Right lobe of liver (tissue), 4 donors: ENCODE measurements at regions not wholly inside any gene's neighbourhood (a gene's known extent, or its start where the extent isn't known, plus 50 kb on each side); places are given as distances from the start of the nearest gene placed in this dataset.

Experiments
- CTCF ChIP-seq, 4 donors: fragments of 200-600 bp in 3 of 4; fragments of 450-650 bp in 1 of 4; IDR thresholded peaks; one replicate each; pipeline versions ENCODE4 v1.5.1 to v1.8.0; 2016 to 2022; ENCODE audit warnings: antibody characterized with exemption in 4 of 4, mild to moderate bottlenecking in 2 of 4
- POLR2A ChIP-seq: fragments of 450-650 bp; IDR thresholded peaks from one replicate; pipeline ENCODE4 v1.6.1; 2017; ENCODE audit warnings: antibody characterized with exemption, mild to moderate bottlenecking
- donor health status: DM: no; HTN: no; CAD: no.
- donor health status: DM: no; HTN: no; CAD: no.
- donor health status: DM: no; HTN: yes; CAD: no.

- no peak for TF ChIP-seq POLR2A
- TF ChIP-seq CTCF (IDR thresholded peaks at IDR 0.05) = no peak
Measured at GRCh38 chr5:125778791-125779190, 644.4 kb upstream of the GRAMD2B start.
